Spleen (tissue), 11 donors: ENCODE measurements at regions not wholly inside any gene's neighbourhood (a gene's known extent, or its start where the extent isn't known, plus 50 kb on each side); places are given as distances from the start of the nearest gene placed in this dataset.

Experiments used
- DNase-seq: peaks from one replicate; pipeline ENCODE4 v3.0.0-alpha.2; 2020
- H3K27ac ChIP-seq, 8 donors: fragments of 200-600 bp; sonication (generic) in 7 of 8; 1 replicate in 4 of 8; 2 replicates in 4 of 8; pipeline versions ENCODE4 v1.5.0 to v1.8.0; 2016 to 2021; ENCODE audit warnings: inconsistent platforms in 4 of 8, mild to moderate bottlenecking in 4 of 8, moderate library complexity in 1 of 8
- H3K27me3 ChIP-seq, 7 donors: fragments of 200-600 bp; sonication (generic) in 6 of 7; replicated peaks in 1 of 7; 1 replicate in 4 of 7; 2 replicates in 3 of 7; pipeline versions ENCODE4 v1.5.0 to v1.8.0; 2016 to 2021; ENCODE audit warnings: inconsistent platforms in 3 of 7, mild to moderate bottlenecking in 1 of 7
- H3K36me3 ChIP-seq, 6 donors: fragments of 200-600 bp; sonication (generic) in 5 of 6; 1 replicate in 4 of 6; 2 replicates in 2 of 6; pipeline versions ENCODE4 v1.5.0 to v1.8.0; 2016 to 2021; ENCODE audit warnings: inconsistent platforms in 2 of 6
- H3K4me1 ChIP-seq, 6 donors: fragments of 200-600 bp; sonication (generic) in 5 of 6; 1 replicate in 3 of 6; 2 replicates in 3 of 6; pipeline versions ENCODE4 v1.5.0 to v1.8.0; 2016 to 2021; ENCODE audit warnings: inconsistent platforms in 3 of 6
- H3K4me3 ChIP-seq, 8 donors: fragments of 200-600 bp; sonication (generic) in 7 of 8; 1 replicate in 4 of 8; 2 replicates in 4 of 8; pipeline versions ENCODE4 v1.5.0 to v1.8.0; 2016 to 2021; ENCODE audit warnings: inconsistent platforms in 4 of 8, mild to moderate bottlenecking in 4 of 8, moderate library complexity in 2 of 8
- H3K9me3 ChIP-seq, 8 donors: fragments of 200-600 bp; sonication (generic) in 7 of 8; 1 replicate in 4 of 8; 2 replicates in 4 of 8; pipeline versions ENCODE4 v1.5.0 to v1.8.0; 2016 to 2021; ENCODE audit warnings: inconsistent platforms in 4 of 8
- CTCF ChIP-seq, 11 experiments: fragments of 200-600 bp in 7 of 11; fragments of 450-650 bp in 4 of 11; sonication (generic) in 4 of 11; IDR thresholded peaks in 8 of 11; conservative IDR thresholded peaks in 3 of 11; 1 replicate in 7 of 11; 2 replicates in 4 of 11; pipeline versions ENCODE4 v1.4.0 to v1.8.0; 2016 to 2021; ENCODE audit warnings: antibody characterized with exemption in 11 of 11, inconsistent platforms in 4 of 11, mild to moderate bottlenecking in 1 of 11
- POLR2A ChIP-seq, 3 donors: fragments of 450-650 bp; IDR thresholded peaks; one replicate each; pipeline ENCODE4 v1.5.1; 2017; ENCODE audit warnings: antibody characterized with exemption in 3 of 3, mild to moderate bottlenecking in 1 of 3
- POLR2AphosphoS5 ChIP-seq, 3 donors: sonication (generic); formaldehyde crosslinking; IDR thresholded peaks; one replicate each; pipeline ENCODE4 v1.5.1; 2017; ENCODE audit warnings: antibody characterized with exemption in 3 of 3
- WGBS, 5 donors: extraction: QIAGEN DNeasy Blood & Tissue Kit in 3 of 5; methylation state at CpG; one replicate each; pipeline versions ENCODE4 v1.1.5 to v1.1.7; 2013 to 2018; 5-methylcytosine and 5-hydroxymethylcytosine counted together
- intact Hi-C: fragments of 100-400 bp; cut with DNase I; formaldehyde crosslinking; loops from one replicate; pipeline ENCODE4 v1.15.0; 2023; ENCODE audit warnings: low total_unique reads
- donor health status: healthy with polysubstance abuse.
- donor health status: DM: no; HTN: no; CAD: no; lungs with moderate emphysema.
- donor health status: DM: no; HTN: no; CAD: no.
- donor health status: Bipolar disorder and iron deficiency.
- donor health status: healthy.
- donor health status: DM: no; HTN: no; CAD: no.
- donor health status: DM: yes; HTN: yes; CAD: no.

- Histone ChIP-seq H3K36me3 (no peaks in the 10 kb centered on the region), H3K9me3 (no peaks in the 10 kb centered on the region), H3K27ac (no peak overlapping the region), H3K4me3 (no peak overlapping the region), H3K4me1 (no peaks in the 10 kb centered on the region), H3K27me3 (no peaks in the 10 kb centered on the region)
- DNase-seq = no peak
- TF ChIP-seq POLR2A (IDR thresholded peaks at IDR 0.05) (no peak), CTCF (IDR thresholded peaks at IDR 0.05 in 8 of 11, conservative IDR thresholded peaks at IDR 0.05 in 3 of 11) (no peak), POLR2AphosphoS5 (IDR thresholded peaks at IDR 0.05) (no peak)
- WGBS, 5 donors = 54 to 88% (median 72%) methylated on average over 5 of the region's 5 CpGs
- intact Hi-C loops = no loop called here
Measured at GRCh38 chr19:31177246-31177645, 172.0 kb downstream of the TSHZ3 start.

GRCh38 chr19:31175564-31176348 is 173.5 kb downstream of the TSHZ3 start:
- intact Hi-C loops = no loop called here
- Histone ChIP-seq H3K27me3 (no peaks in the 10 kb centered on the region), H3K9me3 (no peaks in the 10 kb centered on the region), H3K4me3 (no peak overlapping the region), H3K4me1 (no peaks in the 10 kb centered on the region), H3K27ac (peak overlapping the region in 3 of 8 donors; percentile 9 to 36 (median 22)), H3K36me3 (no peaks in the 10 kb centered on the region)
- TF ChIP-seq POLR2AphosphoS5 (IDR thresholded peaks at IDR 0.05) = no peak
- TF ChIP-seq CTCF (IDR thresholded peaks at IDR 0.05 in 8 of 11, conservative IDR thresholded peaks at IDR 0.05 in 3 of 11) = no peak
- 79 to 90% (median 87%) methylated on average over 3 of the region's 3 CpGs for WGBS, 5 donors
- DNase-seq = no peak

- H3K36me3 ChIP-seq = no peaks in the 10 kb centered on the region
- H3K4me3 ChIP-seq = no peak overlapping the region
- intact Hi-C loops = no loop called here
- DNase-seq = no peak
- H3K27ac ChIP-seq = peak overlapping the region in 3 of 8 donors; percentile 9 to 20 (median 14)
- no peak for TF ChIP-seq CTCF (IDR thresholded peaks at IDR 0.05 in 8 of 11, conservative IDR thresholded peaks at IDR 0.05 in 3 of 11)
- TF ChIP-seq POLR2A (IDR thresholded peaks at IDR 0.05) = no peak
- TF ChIP-seq POLR2AphosphoS5 (IDR thresholded peaks at IDR 0.05) = no peak
- no peaks in the 10 kb centered on the region for H3K4me1 ChIP-seq
- 64 to 82% (median 73%) methylated on average over 5 of the region's 5 CpGs for WGBS, 5 donors
- no peaks in the 10 kb centered on the region for H3K9me3 ChIP-seq
- H3K27me3 ChIP-seq = no peaks in the 10 kb centered on the region
Measured at GRCh38 chr19:31174948-31175347, 174.3 kb downstream of the TSHZ3 start.

- no peaks in the 10 kb centered on the region for H3K36me3 ChIP-seq
- TF ChIP-seq POLR2A (IDR thresholded peaks at IDR 0.05) (no peak), CTCF (IDR thresholded peaks at IDR 0.05 in 8 of 11, conservative IDR thresholded peaks at IDR 0.05 in 3 of 11) (no peak), POLR2AphosphoS5 (IDR thresholded peaks at IDR 0.05) (no peak)
- no peak overlapping the region for H3K4me3 ChIP-seq
- DNase-seq = no peak
- no peaks in the 10 kb centered on the region for H3K9me3 ChIP-seq
- intact Hi-C loops = no loop called here
- H3K4me1 ChIP-seq = no peaks in the 10 kb centered on the region
- no peaks in the 10 kb centered on the region for H3K27me3 ChIP-seq
- 81 to 91% (median 86%) methylated on average over 4 of the region's 4 CpGs for WGBS, 5 donors
- no peak overlapping the region for H3K27ac ChIP-seq
Measured at GRCh38 chr19:31173991-31174390, 175.2 kb downstream of the TSHZ3 start.
